ENCODE measurements at regions not wholly inside any gene's neighbourhood (a gene's known extent, or its start where the extent isn't known, plus 50 kb on each side); places are given as distances from the start of the nearest gene placed in this dataset.

- no peak for TF ChIP-seq CTCF (IDR thresholded peaks at IDR 0.05)
Measured at GRCh38 chr9:75649060-75649459, 241.4 kb upstream of the PCSK5 start.

- no peak for TF ChIP-seq CTCF (IDR thresholded peaks at IDR 0.05)
Measured at GRCh38 chr9:75651709-75652108, 238.8 kb upstream of the PCSK5 start.

GRCh38 chr9:75653335-75653734, 237.1 kb upstream of the PCSK5 start:
- TF ChIP-seq CTCF (IDR thresholded peaks at IDR 0.05) = no peak

- TF ChIP-seq CTCF (IDR thresholded peaks at IDR 0.05) = no peak
Measured at GRCh38 chr9:75653750-75654149, 236.7 kb upstream of the PCSK5 start.

GRCh38 chr9:75657015-75657414, 233.5 kb upstream of the PCSK5 start:
- TF ChIP-seq CTCF (IDR thresholded peaks at IDR 0.05) = no peak

GRCh38 chr9:75658301-75658905, 232.1 kb upstream of the PCSK5 start:
- no peak for TF ChIP-seq CTCF (IDR thresholded peaks at IDR 0.05)

- TF ChIP-seq CTCF (IDR thresholded peaks at IDR 0.05) = no peak
Measured at GRCh38 chr9:75664597-75664996, 225.9 kb upstream of the PCSK5 start.

Measured in LNCAP (cell line).